GM18858 (cell line): ENCODE measurements at regions not wholly inside any gene's neighbourhood (a gene's known extent, or its start where the extent isn't known, plus 50 kb on each side); places are given as distances from the start of the nearest gene placed in this dataset.
A peak's percentile ranks its signal among the peaks of the same experiment; 100 is the strongest.
"Not testable (repeated sequence)": the region's sequence is repeated elsewhere in the genome, so short reads cannot be mapped to it uniquely, and the experiment has no call there.

Source experiments
- ATAC-seq: cut with Tn5 transposase; IDR thresholded peaks from one replicate; pipeline ENCODE4 v1.9.1; 2021; ENCODE audit not compliant: unreplicated experiment

GRCh38 chr20:48007351-48007750 is 222.1 kb upstream of the SULF2 start:
- no peak for ATAC-seq

GRCh38 chr20:48006036-48006833 is 221.0 kb upstream of the SULF2 start:
- no peak for ATAC-seq

DNA sequence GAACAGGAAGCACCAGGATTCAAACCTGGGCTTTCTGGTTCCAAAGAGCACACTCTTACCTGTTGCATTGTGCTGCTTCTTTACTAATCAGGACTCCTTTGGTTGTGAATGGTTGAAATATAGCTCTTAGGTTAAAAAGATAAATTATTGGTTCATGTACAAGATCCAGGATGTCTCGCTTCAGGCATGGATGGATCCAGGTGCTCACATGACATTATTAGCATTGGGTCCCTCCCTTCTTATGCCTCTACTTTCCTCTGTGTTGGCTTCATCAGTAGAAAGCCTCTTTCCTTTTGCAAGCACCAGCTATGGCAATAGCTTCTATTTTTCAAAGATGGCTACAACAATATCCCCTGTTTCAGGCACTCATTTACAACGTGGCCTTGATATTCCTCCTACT is 217.7 kb upstream of the SULF2 start:
- no peak for ATAC-seq

DNA sequence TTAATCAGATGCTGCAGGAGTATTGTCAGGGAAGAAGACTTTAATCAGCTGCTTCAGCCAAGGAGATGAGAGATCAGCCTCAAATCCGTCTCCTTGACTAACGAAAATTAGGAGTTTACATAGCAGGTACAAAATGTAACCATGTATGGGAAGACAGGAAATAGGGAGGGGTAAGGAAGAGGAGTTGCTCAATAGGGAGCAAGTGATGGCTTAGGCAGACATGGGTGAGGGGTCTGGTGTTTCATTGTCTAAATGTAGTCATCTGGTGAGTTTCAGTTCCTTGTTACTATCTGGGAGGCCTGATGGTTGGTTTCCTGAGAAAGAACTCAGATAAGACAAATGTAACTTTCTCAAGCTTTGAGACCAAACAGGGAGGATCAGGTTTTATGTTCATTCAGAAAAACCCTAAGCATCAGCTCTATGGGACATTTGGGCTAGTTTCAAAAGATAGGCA is 217.3 kb upstream of the SULF2 start:
- ATAC-seq: peak; percentile 68

GRCh38 chr20:47999166-47999565 is 213.9 kb upstream of the SULF2 start:
- no peak for ATAC-seq

DNA sequence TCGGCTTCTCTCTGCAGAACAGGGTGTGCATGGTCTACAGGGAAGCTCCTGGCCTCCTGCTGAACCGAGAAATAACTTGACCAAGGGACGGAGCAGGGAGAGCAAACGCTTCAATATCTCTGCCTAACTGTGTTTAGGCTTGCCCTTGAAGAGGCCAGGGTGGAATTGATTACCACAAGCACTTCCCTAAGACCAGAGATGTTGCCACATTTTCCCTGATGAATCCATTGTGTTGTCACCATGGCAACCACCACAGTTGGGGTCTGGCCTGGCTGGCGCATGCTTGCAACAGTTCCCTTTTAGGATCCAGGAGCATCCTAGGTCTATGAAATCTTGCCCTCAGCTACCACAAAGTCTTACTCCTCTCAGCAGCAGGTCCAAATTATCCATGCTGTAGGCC is 213.5 kb upstream of the SULF2 start:
- ATAC-seq: no peak

DNA sequence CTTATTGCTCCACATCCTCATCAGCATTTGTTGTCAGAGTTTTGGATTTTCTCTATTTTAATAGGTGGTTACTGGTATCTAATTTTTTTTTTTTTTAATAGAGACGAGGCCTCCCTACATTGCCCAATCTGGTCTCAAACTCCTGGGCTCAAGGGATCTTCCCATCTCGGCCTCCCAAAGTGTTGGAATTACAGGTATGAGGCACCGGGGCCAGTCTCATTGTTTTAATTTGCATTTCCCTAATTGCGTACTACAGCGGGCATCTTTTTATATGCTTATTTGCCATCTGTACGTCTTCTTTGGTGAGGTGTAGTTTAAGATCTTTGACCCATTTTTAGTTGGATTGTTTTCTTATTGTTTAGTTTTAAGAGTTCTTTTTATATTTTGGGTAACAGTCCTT is 210.4 kb upstream of the SULF2 start:
- no peak for ATAC-seq

DNA sequence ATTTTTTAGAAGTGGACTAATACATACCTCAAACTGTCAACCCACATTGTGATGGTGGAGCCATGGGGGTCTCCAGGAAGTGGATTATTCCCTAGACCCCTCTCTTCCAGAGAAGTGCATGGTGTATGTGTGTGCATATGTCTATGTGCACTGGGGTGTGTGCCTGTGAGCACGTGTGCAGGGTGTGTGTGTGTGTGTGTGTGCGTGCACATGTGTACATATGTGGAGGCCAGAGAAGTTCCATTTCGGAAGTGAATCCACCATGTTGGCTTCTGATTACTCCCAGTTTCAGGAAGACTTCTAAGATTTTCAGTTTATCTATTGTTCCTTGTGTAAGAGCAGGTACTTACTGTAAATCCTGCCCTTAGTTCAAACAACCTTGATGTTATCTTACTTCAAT is 208.5 kb upstream of the SULF2 start:
- ATAC-seq: no peak

GRCh38 chr20:47993035-47993755 is 207.9 kb upstream of the SULF2 start:
- ATAC-seq: no peak

DNA sequence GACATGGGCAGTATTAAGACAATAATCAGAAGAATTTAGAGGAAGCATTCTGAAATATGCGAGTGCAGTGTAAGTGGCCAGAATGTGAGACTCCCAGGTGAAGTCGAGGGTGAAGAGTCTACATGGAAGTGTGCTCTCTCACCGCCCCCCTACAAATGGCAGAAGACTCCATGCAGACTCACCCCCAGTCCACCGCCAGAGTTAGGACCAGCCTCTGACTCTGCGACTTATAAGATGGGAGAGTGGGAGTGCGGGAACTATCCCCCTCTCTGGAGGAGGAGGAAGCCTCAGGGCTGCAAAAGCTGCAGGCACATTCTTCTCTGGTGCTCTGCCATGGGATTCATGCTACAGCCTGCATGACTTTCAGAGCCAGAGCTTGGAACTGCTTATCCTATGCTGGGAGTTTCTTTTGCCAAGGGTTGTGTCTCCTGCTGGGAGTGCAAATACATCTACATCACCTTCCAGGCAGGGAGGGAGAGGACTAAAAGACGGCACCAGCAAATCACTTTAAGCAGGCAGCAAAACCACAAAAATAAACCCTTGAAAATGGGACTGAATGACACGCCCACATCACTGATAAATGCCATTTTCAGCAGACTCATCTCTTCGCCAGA is 206.7 kb upstream of the SULF2 start:
- ATAC-seq: no peak

DNA sequence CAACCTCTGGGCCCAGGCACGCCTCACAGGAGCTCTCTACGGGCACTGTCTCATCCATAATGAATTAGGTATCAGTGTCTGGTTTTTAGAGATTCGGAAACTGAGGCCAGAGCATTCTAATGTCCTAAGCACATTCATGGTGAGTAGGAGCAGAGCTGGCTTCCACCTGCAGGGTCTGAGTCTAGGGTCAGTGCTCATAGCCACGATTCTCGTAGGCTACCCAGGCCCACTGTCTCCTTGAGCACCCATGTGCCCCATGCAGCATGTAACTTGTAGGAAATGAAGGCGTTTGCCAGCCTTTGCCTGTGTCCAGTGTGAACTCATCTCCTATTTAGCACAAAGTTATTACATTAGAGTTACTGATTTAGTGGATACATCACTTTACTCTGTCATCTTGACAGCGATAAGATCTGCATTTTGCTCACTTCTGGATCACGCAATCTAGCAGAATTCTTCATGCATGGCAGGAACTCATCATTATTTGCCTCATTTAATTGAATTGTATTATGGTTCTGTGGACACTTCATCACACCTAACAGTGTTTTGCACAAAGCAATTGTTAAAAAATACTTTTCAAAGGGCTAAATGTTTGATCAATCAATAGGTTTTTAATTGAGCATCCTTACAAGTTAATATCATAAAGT is 205.3 kb upstream of the SULF2 start:
- no peak for ATAC-seq

DNA sequence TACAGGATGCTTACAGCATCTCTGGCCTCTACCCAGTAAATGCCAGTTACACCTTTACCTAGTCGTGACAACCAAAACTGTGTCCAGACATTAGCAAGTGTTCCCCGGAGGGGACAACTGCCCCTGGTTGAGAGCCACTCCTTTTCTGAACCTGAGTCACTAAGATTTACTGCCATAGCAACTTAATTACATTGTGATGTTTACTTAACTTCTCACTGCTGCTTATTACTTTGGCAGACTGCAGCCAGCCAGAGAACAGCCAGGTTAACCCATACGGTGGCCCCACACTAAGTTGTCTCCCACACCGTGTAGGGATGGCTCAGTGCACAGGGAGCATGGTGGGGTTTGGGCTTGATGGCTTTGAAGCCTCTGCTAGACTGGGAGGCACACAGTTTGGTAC is 204.7 kb upstream of the SULF2 start:
- no peak for ATAC-seq

- no peak for ATAC-seq
Observed at GRCh38 chr20:47988676-47989075, 203.4 kb upstream of the SULF2 start.

GRCh38 chr20:47985092-47985850 is 200.0 kb upstream of the SULF2 start:
- ATAC-seq: no peak

DNA sequence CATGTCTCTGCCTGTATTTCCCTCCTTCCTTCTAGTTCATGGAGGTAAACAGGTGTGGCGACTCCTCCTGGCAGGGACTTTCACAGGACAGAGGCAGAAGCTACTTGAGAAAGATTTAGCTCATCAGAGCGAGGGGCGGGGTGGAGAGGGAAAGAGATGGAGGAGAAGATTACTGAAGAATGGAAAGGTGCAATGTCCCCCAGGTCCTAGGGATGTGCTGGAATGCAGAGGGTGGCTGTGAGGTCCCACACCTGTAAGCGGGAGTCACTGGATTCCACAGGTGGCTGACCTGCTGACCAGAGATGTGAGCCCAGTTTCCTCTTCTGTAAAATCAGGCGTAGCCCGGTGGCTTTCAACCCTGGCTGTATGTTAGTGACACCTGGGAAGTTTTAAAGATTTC is 199.2 kb upstream of the SULF2 start:
- no peak for ATAC-seq

DNA sequence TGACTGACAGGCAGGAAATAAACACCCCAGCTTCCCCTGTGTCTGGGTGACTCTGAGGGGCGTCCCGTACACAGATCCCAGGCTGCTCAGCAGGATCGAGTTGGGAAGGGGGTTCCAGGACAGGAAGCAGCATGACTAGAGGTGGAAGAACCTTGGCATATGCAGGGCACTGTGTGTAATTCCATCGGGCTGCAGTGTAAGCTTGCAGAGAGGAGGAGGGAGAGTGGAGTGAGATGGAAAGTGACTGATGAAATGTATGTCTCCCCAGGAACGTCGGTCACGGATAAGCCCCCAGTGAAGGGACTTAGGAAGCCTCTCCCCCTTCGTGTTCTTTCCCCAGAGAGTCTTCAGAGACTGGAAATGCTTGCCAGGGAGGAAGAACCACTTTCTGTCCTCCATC is 198.4 kb upstream of the SULF2 start:
- ATAC-seq: not testable (repeated sequence)

- ATAC-seq: no peak
Observed at GRCh38 chr20:47982574-47983360, 197.5 kb upstream of the SULF2 start.

DNA sequence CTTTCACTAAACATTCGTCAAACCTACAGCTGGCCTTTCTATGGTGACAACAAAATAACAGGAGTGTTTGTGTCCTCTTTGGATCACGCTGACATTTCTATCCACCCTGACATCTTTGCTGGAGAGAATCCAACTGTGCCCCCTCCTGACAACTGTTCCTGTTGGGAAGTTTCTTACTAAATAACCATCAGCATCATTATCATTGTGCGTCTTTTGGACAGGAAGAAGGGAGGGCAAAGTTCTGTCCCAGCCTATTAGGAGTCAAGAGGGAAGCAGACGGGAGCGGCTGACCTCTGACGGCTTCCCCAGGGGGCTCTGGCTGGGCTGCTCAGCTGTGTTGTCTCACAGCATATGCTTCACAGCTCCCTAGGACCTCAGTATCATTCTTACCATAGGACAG is 195.9 kb upstream of the SULF2 start:
- no peak for ATAC-seq

GRCh38 chr20:47980336-47981177 is 195.3 kb upstream of the SULF2 start:
- no peak for ATAC-seq
